Ovary (tissue), 7 donors: ENCODE measurements at regions not wholly inside any gene's neighbourhood (a gene's known extent, or its start where the extent isn't known, plus 50 kb on each side); places are given as distances from the start of the nearest gene placed in this dataset.

Experiments
- DNase-seq, 5 donors: peaks; one replicate each; pipeline ENCODE4 v3.0.0-alpha.2; 2019 to 2020
- H3K27ac ChIP-seq, 2 donors: fragments of 200-600 bp; one replicate each; pipeline versions ENCODE4 v1.5.1 to v1.8.0; 2019 to 2022
- H3K27me3 ChIP-seq: fragments of 200-600 bp; one replicate; pipeline ENCODE4 v1.8.0; 2022
- H3K36me3 ChIP-seq: fragments of 200-600 bp; sonication (generic); one replicate; pipeline ENCODE4 v1.5.1; 2019
- H3K4me1 ChIP-seq: one replicate; pipeline ENCODE4 v1.8.1; 2013; ENCODE audit warnings: mild to moderate bottlenecking, moderate library complexity; ENCODE audit not compliant: insufficient read depth
- H3K4me3 ChIP-seq: fragments of 200-600 bp; sonication (generic); one replicate; pipeline ENCODE4 v1.5.1; 2017
- H3K9me3 ChIP-seq, 2 donors: fragments of 200-600 bp in 1 of 2; sonication (generic) in 1 of 2; one replicate each; pipeline versions ENCODE4 v1.5.1 to v1.8.1; 2013 to 2019; ENCODE audit warnings: mild to moderate bottlenecking in 1 of 2, moderate library complexity in 1 of 2
- EP300 ChIP-seq: sonication (generic); formaldehyde crosslinking; IDR thresholded peaks from one replicate; pipeline ENCODE4 v1.6.1; 2017; ENCODE audit warnings: antibody characterized with exemption
- POLR2A ChIP-seq: fragments of 450-650 bp; IDR thresholded peaks from one replicate; pipeline ENCODE4 v1.6.1; 2017; ENCODE audit warnings: antibody characterized with exemption, mild to moderate bottlenecking, moderate library complexity
- WGBS, 3 donors: extraction: QIAGEN DNeasy Blood & Tissue Kit in 1 of 3; methylation state at CpG; one replicate each; pipeline versions ENCODE4 v1.1.5 to v1.1.7; 2013 to 2017; 5-methylcytosine and 5-hydroxymethylcytosine counted together
- intact Hi-C, 4 donors: fragments of 100-400 bp; cut with DNase I; formaldehyde crosslinking; loops; one replicate each; pipeline versions ENCODE4 v1.11.0 to v1.15.1; 2022 to 2023
- TF ChIP-seq, protein P1 (sequence below), 3 donors: fragments of 450-650 bp in 2 of 3; fragments of 200-600 bp in 1 of 3; IDR thresholded peaks; one replicate each; pipeline versions ENCODE4 v1.5.1 to v1.8.0; 2016 to 2022; ENCODE audit warnings: antibody characterized with exemption in 3 of 3, mild to moderate bottlenecking in 1 of 3
- donor health status: DM: no; HTN: no; CAD: no; lungs with moderate emphysema.
- donor health status: DM: no; HTN: no; CAD: no.
- donor health status: Bipolar disorder and iron deficiency.
- donor health status: DM: no; HTN: no; CAD: no.
- donor health status: DM: yes; HTN: yes; CAD: no.

DNA sequence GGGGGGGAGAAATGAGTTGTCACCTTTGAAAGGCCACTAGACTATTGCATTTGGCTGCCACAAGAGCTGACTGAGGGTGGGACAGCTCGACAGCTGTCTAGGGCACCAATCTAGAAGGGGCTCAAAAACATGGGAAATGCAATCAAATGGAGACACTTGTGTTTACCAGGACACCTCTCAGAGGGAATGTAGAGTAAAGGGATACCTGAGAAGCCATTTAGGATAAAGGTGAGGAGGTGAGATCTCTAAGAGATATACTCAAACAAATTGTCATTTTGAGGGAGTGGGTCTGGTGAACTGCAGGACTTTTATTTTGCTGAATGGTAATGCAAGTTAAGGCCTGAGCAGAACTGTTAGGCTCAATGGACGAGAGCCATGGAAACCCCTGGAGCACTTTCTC is 159.8 kb downstream of the DDX1 start:
- 95 to 97% (median 96%) methylated on average over 2 of the region's 2 CpGs for WGBS, 3 donors

DNA sequence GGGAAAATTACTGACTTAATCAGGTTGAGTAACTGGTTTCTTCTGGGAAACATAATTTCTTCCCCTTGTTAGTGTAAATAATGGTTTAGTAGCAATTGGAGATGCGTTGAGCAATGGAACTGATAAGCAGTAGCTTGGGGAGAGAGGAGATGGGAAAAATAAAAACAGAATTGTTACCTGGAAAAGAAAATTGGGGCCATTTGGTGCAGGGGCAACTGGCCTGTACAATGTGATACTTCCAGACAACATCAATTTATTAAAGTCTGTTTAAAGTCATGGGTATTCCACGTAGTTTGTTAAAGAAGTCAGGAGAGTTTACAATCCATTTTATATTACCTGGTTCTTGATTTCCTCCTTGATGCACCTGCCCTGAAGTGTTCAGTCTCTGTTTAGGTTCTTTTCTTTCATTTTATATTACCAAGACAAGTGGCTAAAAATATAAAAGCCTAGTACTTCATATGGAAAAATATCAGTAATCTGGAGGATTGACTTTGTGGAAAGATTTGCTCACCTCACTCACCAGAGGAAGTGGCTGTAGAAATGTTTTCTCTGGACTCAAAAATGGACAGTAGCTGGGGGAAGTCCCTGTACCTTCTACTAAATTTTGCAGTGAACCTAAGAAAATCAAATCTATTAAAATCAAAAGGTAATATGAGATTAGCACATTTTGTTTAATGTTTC is 161.0 kb downstream of the DDX1 start:
- H3K36me3 ChIP-seq, result no peaks in the 10 kb centered on the region

More for the DNA sequence above, 159.8 kb downstream of the DDX1 start:
- Histone ChIP-seq H3K27me3 (no peaks in the 10 kb centered on the region), H3K4me3 (no peak overlapping the region), H3K4me1 (peaks cover 10% of the 10 kb centered on the region), H3K36me3 (no peaks in the 10 kb centered on the region), H3K27ac (no peak overlapping the region), H3K9me3 (no peaks in the 10 kb centered on the region)
- intact Hi-C loops, result no loop called here
- TF ChIP-seq EP300, result no peak
- TF ChIP-seq, protein P1, sequence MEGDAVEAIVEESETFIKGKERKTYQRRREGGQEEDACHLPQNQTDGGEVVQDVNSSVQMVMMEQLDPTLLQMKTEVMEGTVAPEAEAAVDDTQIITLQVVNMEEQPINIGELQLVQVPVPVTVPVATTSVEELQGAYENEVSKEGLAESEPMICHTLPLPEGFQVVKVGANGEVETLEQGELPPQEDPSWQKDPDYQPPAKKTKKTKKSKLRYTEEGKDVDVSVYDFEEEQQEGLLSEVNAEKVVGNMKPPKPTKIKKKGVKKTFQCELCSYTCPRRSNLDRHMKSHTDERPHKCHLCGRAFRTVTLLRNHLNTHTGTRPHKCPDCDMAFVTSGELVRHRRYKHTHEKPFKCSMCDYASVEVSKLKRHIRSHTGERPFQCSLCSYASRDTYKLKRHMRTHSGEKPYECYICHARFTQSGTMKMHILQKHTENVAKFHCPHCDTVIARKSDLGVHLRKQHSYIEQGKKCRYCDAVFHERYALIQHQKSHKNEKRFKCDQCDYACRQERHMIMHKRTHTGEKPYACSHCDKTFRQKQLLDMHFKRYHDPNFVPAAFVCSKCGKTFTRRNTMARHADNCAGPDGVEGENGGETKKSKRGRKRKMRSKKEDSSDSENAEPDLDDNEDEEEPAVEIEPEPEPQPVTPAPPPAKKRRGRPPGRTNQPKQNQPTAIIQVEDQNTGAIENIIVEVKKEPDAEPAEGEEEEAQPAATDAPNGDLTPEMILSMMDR (IDR thresholded peaks at IDR 0.05), result no peak
- TF ChIP-seq POLR2A, result no peak
- no peak for DNase-seq

DNA sequence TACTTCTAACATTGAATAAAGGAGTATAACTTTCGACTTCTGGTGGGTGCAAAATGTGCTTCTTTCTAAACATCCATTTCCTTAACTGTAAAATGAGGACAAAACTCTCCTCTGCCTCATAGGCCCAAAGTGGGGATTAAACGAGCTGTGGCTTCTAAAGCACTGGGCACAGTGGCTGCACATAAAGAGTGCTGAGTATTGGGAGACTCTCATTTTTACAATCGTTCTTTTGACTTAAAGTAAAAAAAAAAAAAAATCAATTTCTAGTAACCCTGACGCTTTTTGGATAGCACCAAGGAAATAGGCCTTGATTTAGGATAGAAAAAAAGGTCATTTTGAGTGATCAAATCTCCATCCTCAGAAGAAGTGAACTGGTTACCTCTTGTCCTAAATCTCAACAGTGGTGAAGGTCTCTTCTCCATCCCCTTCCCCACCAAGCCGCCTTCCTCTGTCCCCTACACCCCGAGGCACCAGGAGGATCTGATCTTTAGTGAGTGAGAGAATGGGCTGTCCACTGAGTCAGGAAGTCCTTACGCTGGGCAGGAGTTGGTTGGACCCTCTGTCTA is 161.6 kb downstream of the DDX1 start:
- WGBS, 3 donors, result 76 to 91% (median 80%) methylated on average over 7 of the region's 7 CpGs
- Histone ChIP-seq H3K36me3 (no peaks in the 10 kb centered on the region), H3K9me3 (no peaks in the 10 kb centered on the region), H3K27ac (no peak overlapping the region), H3K27me3 (no peaks in the 10 kb centered on the region), H3K4me3 (no peak overlapping the region), H3K4me1 (peaks cover 10% of the 10 kb centered on the region)
- no peak for DNase-seq
- TF ChIP-seq POLR2A (no peak), EP300 (no peak)
- TF ChIP-seq, protein P1 (IDR thresholded peaks at IDR 0.05), result no peak
- intact Hi-C loops, result no loop called here

More for the DNA sequence above, 161.0 kb downstream of the DDX1 start:
- 91 to 92% (median 91%) methylated on average over 2 of the region's 2 CpGs for WGBS, 3 donors
- H3K27ac ChIP-seq, result no peak overlapping the region
- no peak for DNase-seq
- H3K4me1 ChIP-seq, result peaks cover 10% of the 10 kb centered on the region
- no peaks in the 10 kb centered on the region for H3K27me3 ChIP-seq
- intact Hi-C loops, result no loop called here
- TF ChIP-seq, protein P1 (IDR thresholded peaks at IDR 0.05), result no peak
- TF ChIP-seq POLR2A, result no peak
- no peak for TF ChIP-seq EP300
- no peaks in the 10 kb centered on the region for H3K9me3 ChIP-seq
- no peak overlapping the region for H3K4me3 ChIP-seq

GRCh38 chr2:15753811-15754702 is 162.4 kb downstream of the DDX1 start:
- 97% methylated on average over 15 of the region's 15 CpGs for WGBS, 3 donors
- Histone ChIP-seq H3K27me3 (no peaks in the 10 kb centered on the region), H3K4me1 (peaks cover 10% of the 10 kb centered on the region), H3K9me3 (no peaks in the 10 kb centered on the region), H3K27ac (no peak overlapping the region), H3K36me3 (no peaks in the 10 kb centered on the region), H3K4me3 (no peak overlapping the region)
- no peak for DNase-seq
- intact Hi-C loops, result no loop called here
- no peak for TF ChIP-seq POLR2A
- TF ChIP-seq, protein P1 (IDR thresholded peaks at IDR 0.05), result no peak
- TF ChIP-seq EP300, result no peak
